GM23248 (cell line): ENCODE measurements at regions not wholly inside any gene's neighbourhood (a gene's known extent, or its start where the extent isn't known, plus 50 kb on each side); places are given as distances from the start of the nearest gene placed in this dataset.

Experiments
- EZH2 ChIP-seq: fragments of 200-600 bp; sonication (generic); IDR thresholded peaks from 2 replicates; pipeline ENCODE4 v1.6.1; 2018; ENCODE audit warnings: antibody characterized with exemption, mild to moderate bottlenecking; ENCODE audit not compliant: insufficient read depth, poor library complexity, severe bottlenecking
- EZH2phosphoT487 ChIP-seq: fragments of 200-600 bp; sonication (generic); IDR thresholded peaks from 2 replicates; pipeline ENCODE4 v1.6.1; 2018; ENCODE audit warnings: antibody characterized with exemption, moderate library complexity, mild to moderate bottlenecking, low read depth; ENCODE audit not compliant: insufficient read depth

DNA sequence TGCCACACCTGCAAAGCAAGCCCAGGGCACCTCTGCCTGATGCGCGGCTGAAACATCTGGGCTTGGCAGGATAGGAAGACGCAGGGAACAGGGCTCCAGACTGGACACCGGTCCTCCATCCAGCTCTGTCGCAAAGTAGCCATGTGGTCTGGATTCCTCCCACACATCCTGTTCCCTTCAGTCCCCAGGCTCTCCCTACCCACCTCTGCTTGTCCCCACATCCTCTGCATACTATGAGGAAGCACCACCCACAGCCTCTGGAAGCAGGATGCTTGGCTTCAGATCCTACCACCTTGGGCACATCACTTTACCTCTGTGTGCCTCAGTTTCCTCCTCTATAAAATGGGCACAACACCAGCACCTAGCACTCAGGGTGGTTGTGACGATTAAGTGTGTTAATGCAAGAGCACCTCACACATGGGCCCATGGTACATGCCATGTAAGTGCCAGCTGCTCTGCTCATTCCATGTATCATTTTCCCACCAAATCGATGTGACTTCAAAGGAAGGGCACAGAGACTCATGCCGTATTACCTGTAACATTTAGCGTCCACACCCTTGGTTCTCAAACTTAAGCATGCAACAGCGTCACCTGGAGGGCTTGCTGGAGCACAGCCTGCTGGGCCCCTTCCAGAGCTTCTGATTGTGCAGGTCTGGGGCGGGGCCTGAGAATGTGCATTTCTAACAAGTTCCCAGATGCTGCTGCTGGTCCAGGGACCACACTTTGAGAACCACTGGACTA, 138.6 kb upstream of the SDK2 start:
- TF ChIP-seq EZH2phosphoT487 (no peak), EZH2 (no peak)
